Upper lobe of left lung (tissue), 6 donors: ENCODE measurements at regions not wholly inside any gene's neighbourhood (a gene's known extent, or its start where the extent isn't known, plus 50 kb on each side); places are given as distances from the start of the nearest gene placed in this dataset.

ENCODE experiments used
- ATAC-seq, 2 donors: fragments of 200-7000 bp; cut with Tn5 transposase; one replicate each; pipeline ENCODE4 v1.9.1; 2022; ENCODE audit warnings: mild to moderate bottlenecking in 2 of 2, moderate library complexity in 2 of 2; ENCODE audit not compliant: low FRiP score in 2 of 2
- DNase-seq, 2 donors: peaks; one replicate each; pipeline ENCODE4 v3.0.0-alpha.2; 2019 to 2020
- H3K27ac ChIP-seq, 4 donors: fragments of 200-600 bp; sonication (generic); one replicate each; pipeline ENCODE4 v1.5.1; 2016 to 2019
- H3K27me3 ChIP-seq, 4 donors: fragments of 200-600 bp; sonication (generic); one replicate each; pipeline ENCODE4 v1.5.1; 2017 to 2019
- H3K36me3 ChIP-seq, 4 donors: fragments of 200-600 bp; sonication (generic); one replicate each; pipeline ENCODE4 v1.5.1; 2016 to 2019
- H3K4me1 ChIP-seq, 4 donors: fragments of 200-600 bp; sonication (generic); one replicate each; pipeline ENCODE4 v1.5.1; 2018 to 2019
- H3K4me3 ChIP-seq, 4 donors: fragments of 200-600 bp; sonication (generic); one replicate each; pipeline ENCODE4 v1.5.1; 2017 to 2019; ENCODE audit warnings: mild to moderate bottlenecking in 2 of 4, moderate library complexity in 1 of 4
- H3K9me3 ChIP-seq, 4 donors: fragments of 200-600 bp; sonication (generic); one replicate each; pipeline ENCODE4 v1.5.1; 2018 to 2019
- EP300 ChIP-seq, 4 donors: sonication (generic); formaldehyde crosslinking; IDR thresholded peaks; one replicate each; pipeline ENCODE4 v1.5.1; 2017; ENCODE audit warnings: antibody characterized with exemption in 4 of 4, control low read depth in 2 of 4
- POLR2A ChIP-seq, 4 donors: fragments of 450-650 bp; IDR thresholded peaks; one replicate each; pipeline ENCODE4 v1.5.1; 2016 to 2017; ENCODE audit warnings: antibody characterized with exemption in 4 of 4, mild to moderate bottlenecking in 2 of 4
- POLR2AphosphoS5 ChIP-seq, 2 donors: sonication (generic); formaldehyde crosslinking; IDR thresholded peaks; one replicate each; pipeline ENCODE4 v1.5.1; 2017; ENCODE audit warnings: antibody characterized with exemption in 2 of 2
- WGBS, 2 donors: methylation state at CpG; one replicate each; pipeline ENCODE4 v1.1.5; 2017 to 2018; 5-methylcytosine and 5-hydroxymethylcytosine counted together
- TF ChIP-seq, protein P1 (sequence below), 6 experiments: fragments of 450-650 bp in 4 of 6; fragments of 200-600 bp in 2 of 6; sonication (generic) in 2 of 6; IDR thresholded peaks; one replicate each; pipeline ENCODE4 v1.5.1; 2016 to 2019; ENCODE audit warnings: antibody characterized with exemption in 6 of 6
- donor health status: DM: no; HTN: no; CAD: no; lungs with moderate emphysema.
- donor health status: DM: no; HTN: yes; CAD: no; lungs with severe emphysema.

DNA sequence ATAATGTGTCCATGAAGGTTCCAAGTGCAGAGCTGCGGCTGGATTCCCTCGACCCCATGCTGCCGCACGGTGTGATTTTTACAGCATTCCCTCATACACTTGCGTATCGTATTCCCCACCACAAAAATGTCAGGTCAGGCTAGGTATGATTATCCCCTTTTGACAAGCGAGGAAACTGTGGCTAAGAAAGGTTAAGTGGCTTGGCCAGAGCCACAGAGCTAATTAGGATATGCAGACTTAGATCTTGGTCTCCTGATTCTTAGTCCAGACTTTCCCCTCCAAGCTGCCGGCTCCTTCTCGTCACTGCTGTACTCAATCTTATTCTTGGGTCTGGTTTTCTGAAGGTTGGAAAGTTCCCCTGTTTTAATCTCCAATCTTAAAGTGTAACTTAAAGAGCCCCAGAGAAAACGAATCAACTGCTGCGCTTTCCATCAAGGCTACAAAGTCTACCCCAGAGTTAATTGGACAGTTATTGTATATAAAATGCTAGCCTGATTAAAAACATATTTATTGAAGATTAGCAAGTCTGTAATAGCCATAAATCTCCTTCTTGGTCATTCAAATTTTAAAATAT is 176.6 kb downstream of the ADAMTS15 start:
- Histone ChIP-seq H3K27me3 (no peaks in the 10 kb centered on the region), H3K4me3 (no peak overlapping the region), H3K27ac (no peak overlapping the region), H3K9me3 (no peaks in the 10 kb centered on the region), H3K36me3 (no peaks in the 10 kb centered on the region), H3K4me1 (peaks cover 0 to 5% (median 0%) of the 10 kb centered on the region in 4 donors)
- 91% methylated on average over 11 of the region's 11 CpGs for WGBS, 2 donors
- DNase-seq (no peak), ATAC-seq (no peak)
- no peak for TF ChIP-seq POLR2AphosphoS5 (IDR thresholded peaks at IDR 0.05)
- TF ChIP-seq, protein P1, sequence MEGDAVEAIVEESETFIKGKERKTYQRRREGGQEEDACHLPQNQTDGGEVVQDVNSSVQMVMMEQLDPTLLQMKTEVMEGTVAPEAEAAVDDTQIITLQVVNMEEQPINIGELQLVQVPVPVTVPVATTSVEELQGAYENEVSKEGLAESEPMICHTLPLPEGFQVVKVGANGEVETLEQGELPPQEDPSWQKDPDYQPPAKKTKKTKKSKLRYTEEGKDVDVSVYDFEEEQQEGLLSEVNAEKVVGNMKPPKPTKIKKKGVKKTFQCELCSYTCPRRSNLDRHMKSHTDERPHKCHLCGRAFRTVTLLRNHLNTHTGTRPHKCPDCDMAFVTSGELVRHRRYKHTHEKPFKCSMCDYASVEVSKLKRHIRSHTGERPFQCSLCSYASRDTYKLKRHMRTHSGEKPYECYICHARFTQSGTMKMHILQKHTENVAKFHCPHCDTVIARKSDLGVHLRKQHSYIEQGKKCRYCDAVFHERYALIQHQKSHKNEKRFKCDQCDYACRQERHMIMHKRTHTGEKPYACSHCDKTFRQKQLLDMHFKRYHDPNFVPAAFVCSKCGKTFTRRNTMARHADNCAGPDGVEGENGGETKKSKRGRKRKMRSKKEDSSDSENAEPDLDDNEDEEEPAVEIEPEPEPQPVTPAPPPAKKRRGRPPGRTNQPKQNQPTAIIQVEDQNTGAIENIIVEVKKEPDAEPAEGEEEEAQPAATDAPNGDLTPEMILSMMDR (IDR thresholded peaks at IDR 0.05) = no peak
- TF ChIP-seq POLR2A (IDR thresholded peaks at IDR 0.05) = no peak
- TF ChIP-seq EP300 (IDR thresholded peaks at IDR 0.05) = no peak

- ATAC-seq = no peak
- TF ChIP-seq, protein P1 (IDR thresholded peaks at IDR 0.05) = no peak
- TF ChIP-seq EP300 (IDR thresholded peaks at IDR 0.05) (no peak), POLR2A (IDR thresholded peaks at IDR 0.05) (no peak), POLR2AphosphoS5 (IDR thresholded peaks at IDR 0.05) (no peak)
Observed at GRCh38 chr11:130625578-130626306, 177.3 kb downstream of the ADAMTS15 start.

GRCh38 chr11:130629039-130629438 is 180.6 kb downstream of the ADAMTS15 start:
- Histone ChIP-seq H3K4me1 (peaks cover 0 to 5% (median 0%) of the 10 kb centered on the region in 4 donors), H3K36me3 (no peaks in the 10 kb centered on the region), H3K9me3 (no peaks in the 10 kb centered on the region), H3K4me3 (no peak overlapping the region), H3K27ac (no peak overlapping the region), H3K27me3 (no peaks in the 10 kb centered on the region)
- WGBS, 2 donors = 68 to 85% methylated on average over 9 of the region's 9 CpGs
- no peak for ATAC-seq
- no peak for TF ChIP-seq EP300 (IDR thresholded peaks at IDR 0.05)
- TF ChIP-seq, protein P1 (IDR thresholded peaks at IDR 0.05) = no peak
- no peak for TF ChIP-seq POLR2A (IDR thresholded peaks at IDR 0.05)
- no peak for TF ChIP-seq POLR2AphosphoS5 (IDR thresholded peaks at IDR 0.05)
- DNase-seq = no peak

More at GRCh38 chr11:130625578-130626306, 177.3 kb downstream of the ADAMTS15 start:
- peaks cover 0 to 5% (median 0%) of the 10 kb centered on the region in 4 donors for H3K4me1 ChIP-seq
- H3K4me3 ChIP-seq = no peak overlapping the region
- no peaks in the 10 kb centered on the region for H3K36me3 ChIP-seq
- H3K9me3 ChIP-seq = no peaks in the 10 kb centered on the region
- H3K27me3 ChIP-seq = no peaks in the 10 kb centered on the region
- WGBS, 2 donors = 75 to 77% methylated on average over 15 of the region's 15 CpGs
- no peak for DNase-seq
- H3K27ac ChIP-seq = no peak overlapping the region

DNA sequence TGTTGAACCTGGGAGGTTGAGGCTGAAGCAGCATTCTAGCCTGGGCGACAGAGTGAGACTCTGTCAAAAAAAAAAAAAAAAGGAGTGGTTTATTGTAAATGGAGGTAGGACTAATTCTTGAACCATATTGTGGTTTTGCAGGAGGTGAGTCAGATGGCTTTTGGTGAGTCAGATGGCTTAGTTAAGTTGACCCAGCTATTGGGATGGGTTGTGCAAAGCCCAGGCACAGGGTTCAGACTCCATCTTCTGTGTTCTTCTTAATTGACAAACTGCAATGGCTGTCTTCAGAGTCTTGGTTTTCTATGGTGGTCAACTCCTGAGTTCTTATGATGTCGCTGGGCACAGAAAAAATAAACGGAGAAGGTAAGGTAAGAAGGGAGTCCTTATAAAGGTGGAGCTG is 182.7 kb downstream of the ADAMTS15 start:
- no peak overlapping the region for H3K4me3 ChIP-seq
- peaks cover 0 to 8% (median 0%) of the 10 kb centered on the region in 4 donors for H3K4me1 ChIP-seq
- TF ChIP-seq, protein P1 (IDR thresholded peaks at IDR 0.05) = no peak
- no peak for TF ChIP-seq POLR2AphosphoS5 (IDR thresholded peaks at IDR 0.05)
- no peak for TF ChIP-seq EP300 (IDR thresholded peaks at IDR 0.05)
- TF ChIP-seq POLR2A (IDR thresholded peaks at IDR 0.05) = no peak
- no peaks in the 10 kb centered on the region for H3K9me3 ChIP-seq
- no peak for ATAC-seq
- H3K27me3 ChIP-seq = no peaks in the 10 kb centered on the region
- WGBS, 2 donors = 90 to 99% methylated on average over 3 of the region's 3 CpGs
- no peak for DNase-seq
- H3K27ac ChIP-seq = no peak overlapping the region
- H3K36me3 ChIP-seq = no peaks in the 10 kb centered on the region
